ENCODE measurements at regions not wholly inside any gene's neighbourhood (a gene's known extent, or its start where the extent isn't known, plus 50 kb on each side); places are given as distances from the start of the nearest gene placed in this dataset.

DNA sequence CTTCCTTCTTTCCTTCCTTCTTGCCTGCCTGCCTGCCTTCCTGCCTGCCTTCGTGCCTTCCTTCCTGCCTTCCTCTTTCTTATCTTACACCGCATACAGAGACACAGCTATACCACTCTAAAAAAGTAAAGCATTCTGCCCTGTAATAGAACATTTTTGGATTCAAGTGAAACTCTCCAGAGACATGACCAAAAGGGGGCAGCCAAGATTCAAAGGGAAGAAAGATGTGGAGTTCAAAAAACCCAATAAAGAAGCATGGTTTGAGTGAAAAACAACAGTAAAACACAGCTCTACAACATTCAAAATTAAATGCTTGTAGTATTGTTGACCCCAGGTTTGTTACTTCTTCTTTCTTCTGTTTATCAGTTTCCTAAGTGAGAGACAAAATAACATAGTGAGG, 914.9 kb upstream of the PCDH7 start:
- DNase-seq = no peak
- no peak overlapping the region for H3K4me3 ChIP-seq (ENCODE audit: low read depth, low read length)
- H3K9me3 ChIP-seq = no peaks in the 10 kb centered on the region; the same call in 1 of the 2 replicates
- H3K36me3 ChIP-seq = no peaks in the 10 kb centered on the region
- no peaks in the 10 kb centered on the region for H3K4me1 ChIP-seq
- TF ChIP-seq CTCF (IDR thresholded peaks at IDR 0.05; ENCODE audit: low read depth, low read length) = no peak
- H3K27me3 ChIP-seq = no peaks in the 10 kb centered on the region

DNA sequence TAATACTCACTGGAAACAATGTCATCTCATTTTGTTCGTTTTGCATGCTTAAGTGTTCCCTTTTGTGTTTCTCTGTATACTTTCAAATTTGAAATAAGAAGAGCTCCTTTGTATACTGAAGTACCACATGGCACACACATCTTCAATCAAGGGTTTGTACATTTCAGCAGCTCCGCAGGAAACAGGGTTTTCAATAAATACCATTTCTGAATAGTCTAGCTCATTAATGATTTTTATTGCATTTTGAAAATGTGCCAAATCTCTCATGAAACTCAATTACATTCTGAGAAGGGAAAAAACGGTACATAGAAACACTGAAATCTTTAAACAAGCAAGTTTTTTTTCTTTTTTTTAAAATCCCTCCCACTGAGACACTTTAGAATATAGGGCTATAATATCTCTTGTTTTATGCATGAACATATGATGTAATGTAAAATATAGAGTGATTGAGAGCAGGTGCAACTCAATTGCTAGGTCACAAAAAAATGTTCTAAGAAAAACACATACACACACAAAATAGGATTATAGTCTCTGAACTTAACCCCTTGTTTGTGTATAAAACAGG, 914.2 kb upstream of the PCDH7 start:
- Histone ChIP-seq H3K9me3 (no peaks in the 10 kb centered on the region), H3K36me3 (no peaks in the 10 kb centered on the region), H3K4me3 (ENCODE audit: low read depth, low read length) (no peak overlapping the region), H3K4me1 (no peaks in the 10 kb centered on the region), H3K27me3 (no peaks in the 10 kb centered on the region)
- no peak for TF ChIP-seq CTCF (IDR thresholded peaks at IDR 0.05; ENCODE audit: low read depth, low read length)
- DNase-seq = no peak

- no peaks in the 10 kb centered on the region for H3K9me3 ChIP-seq
- H3K36me3 ChIP-seq = no peaks in the 10 kb centered on the region
- no peak overlapping the region for H3K4me3 ChIP-seq (ENCODE audit: low read depth, low read length)
- no peaks in the 10 kb centered on the region for H3K27me3 ChIP-seq
- no peak for DNase-seq
- no peak for TF ChIP-seq CTCF (IDR thresholded peaks at IDR 0.05; ENCODE audit: low read depth, low read length)
- no peaks in the 10 kb centered on the region for H3K4me1 ChIP-seq
Observed at GRCh38 chr4:29817961-29818360, 902.2 kb upstream of the PCDH7 start.

DNA sequence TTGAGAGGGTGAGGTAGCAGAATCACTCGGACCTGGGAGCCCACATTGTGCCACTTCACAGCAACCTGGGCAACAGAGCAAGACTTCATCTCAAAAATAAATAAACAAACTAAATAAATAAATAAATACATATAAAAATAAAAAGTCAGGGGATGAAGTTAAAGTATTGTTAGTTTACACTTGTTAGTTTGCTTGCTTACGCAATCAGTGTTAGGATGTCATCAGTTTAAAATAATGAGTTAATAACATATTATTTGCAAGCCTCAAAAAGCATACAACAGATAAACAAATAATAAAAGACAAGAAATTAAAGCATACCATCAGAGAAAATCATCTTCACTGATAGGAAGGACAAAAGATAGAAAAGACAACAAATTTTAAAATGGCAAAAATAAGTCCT, 891.1 kb upstream of the PCDH7 start:
- no peak for DNase-seq
- Histone ChIP-seq H3K4me3 (ENCODE audit: low read depth, low read length) (no peak overlapping the region), H3K27me3 (no peaks in the 10 kb centered on the region), H3K4me1 (no peaks in the 10 kb centered on the region), H3K9me3 (no peaks in the 10 kb centered on the region), H3K36me3 (no peaks in the 10 kb centered on the region)
- no peak for TF ChIP-seq CTCF (IDR thresholded peaks at IDR 0.05; ENCODE audit: low read depth, low read length)

DNA sequence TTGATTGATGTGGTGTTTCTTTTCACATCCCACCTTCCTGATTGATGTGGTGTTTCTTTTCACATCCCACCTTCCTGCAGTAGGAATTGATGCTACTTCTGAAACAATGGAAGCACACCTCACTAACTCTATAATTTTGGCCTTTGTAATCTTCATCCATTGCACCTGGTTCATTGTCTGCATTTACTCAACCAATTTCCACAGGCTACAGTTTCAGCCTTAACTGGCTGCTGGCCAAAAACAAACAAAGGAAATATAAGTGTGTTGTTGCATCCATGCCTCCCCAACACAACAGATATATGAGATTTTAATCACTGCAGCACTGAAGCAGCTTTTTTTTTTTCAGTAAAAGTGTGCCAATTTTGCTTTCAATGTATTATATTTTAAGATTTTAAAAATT, 867.6 kb upstream of the PCDH7 start:
- DNase-seq = no peak
- Histone ChIP-seq H3K27me3 (no peaks in the 10 kb centered on the region), H3K9me3 (no peaks in the 10 kb centered on the region), H3K4me1 (no peaks in the 10 kb centered on the region), H3K36me3 (no peaks in the 10 kb centered on the region), H3K4me3 (ENCODE audit: low read depth, low read length) (no peak overlapping the region)
- no peak for TF ChIP-seq CTCF (IDR thresholded peaks at IDR 0.05; ENCODE audit: low read depth, low read length)

- H3K27me3 ChIP-seq = no peaks in the 10 kb centered on the region
- no peaks in the 10 kb centered on the region for H3K9me3 ChIP-seq
- H3K36me3 ChIP-seq = no peaks in the 10 kb centered on the region
- no peak overlapping the region for H3K4me3 ChIP-seq (ENCODE audit: low read depth, low read length)
- no peaks in the 10 kb centered on the region for H3K4me1 ChIP-seq
- TF ChIP-seq CTCF (IDR thresholded peaks at IDR 0.05; ENCODE audit: low read depth, low read length) = no peak
- no peak for DNase-seq
Observed at GRCh38 chr4:29853833-29854232, 866.3 kb upstream of the PCDH7 start.
